CD1c-positive myeloid dendritic cell (primary cell): ENCODE measurements at regions not wholly inside any gene's neighbourhood (a gene's known extent, or its start where the extent isn't known, plus 50 kb on each side); places are given as distances from the start of the nearest gene placed in this dataset.

Experiments
- DNase-seq: peaks from one replicate; pipeline ENCODE4 v3.0.0-alpha.2; 2016; ENCODE audit errors: extremely low spot score

DNA sequence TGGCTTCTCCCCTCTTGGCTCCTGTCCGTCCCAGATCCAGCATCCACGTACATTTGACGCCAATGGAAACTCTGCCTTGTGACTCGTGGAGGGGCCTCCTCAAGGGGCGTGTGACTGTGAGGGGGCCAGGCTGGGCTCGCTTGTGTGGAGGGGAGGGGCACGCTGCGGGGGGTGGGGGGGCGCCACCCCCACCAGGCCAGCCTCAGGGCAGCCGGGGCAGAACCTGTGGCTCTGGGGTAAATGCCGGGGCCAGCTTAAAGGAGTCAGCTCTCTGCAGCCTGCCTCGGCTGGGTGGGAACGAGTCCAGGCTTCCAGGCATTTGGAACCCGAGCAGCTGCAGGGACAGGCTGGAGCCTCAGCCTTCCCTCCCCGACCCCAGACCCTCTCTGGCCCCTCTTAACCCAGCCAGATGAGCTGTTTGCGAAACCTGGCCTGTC lies 94.1 kb downstream of the SIK1 start:
- no peak for DNase-seq

DNA sequence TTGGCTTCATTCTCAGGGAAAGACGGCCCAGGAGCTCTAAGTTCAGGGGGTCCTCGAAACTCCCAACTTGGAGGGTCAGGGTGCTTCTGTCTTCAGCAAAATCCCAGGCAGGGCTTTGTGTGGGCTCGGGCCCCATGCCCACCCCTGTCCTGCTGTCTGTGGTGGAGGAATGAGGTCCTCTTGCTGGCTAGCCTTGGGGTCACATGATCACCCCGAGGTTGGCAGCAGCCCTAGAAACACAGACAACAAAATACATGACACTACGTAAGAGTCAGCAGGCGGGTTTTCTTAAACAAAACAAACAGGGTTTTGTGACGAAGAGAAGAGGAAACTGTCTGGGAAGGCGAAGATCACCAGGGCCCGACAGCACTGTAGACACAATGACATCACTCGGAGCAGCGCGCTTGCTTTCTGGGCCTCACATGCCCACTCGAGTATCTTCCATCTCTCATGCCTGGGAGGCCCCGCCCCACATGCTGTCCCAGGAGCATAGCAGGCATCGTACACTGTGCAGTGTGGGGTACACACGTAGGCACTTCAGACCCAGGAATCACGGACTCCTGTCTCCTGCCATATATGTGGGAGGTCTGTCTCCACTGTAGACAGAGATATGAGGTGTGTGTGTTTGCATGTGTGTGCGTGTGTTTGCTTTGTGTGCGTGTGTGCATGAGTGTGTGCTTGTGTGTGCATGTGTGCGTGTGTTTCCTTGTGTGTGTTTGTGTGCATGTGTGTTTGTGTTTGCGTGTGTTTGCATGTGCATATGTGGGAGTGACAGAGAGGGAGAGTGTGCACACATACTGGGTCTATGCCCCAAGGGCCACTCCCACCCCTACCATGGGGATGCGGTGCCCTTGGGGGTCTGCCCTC lies 94.7 kb downstream of the SIK1 start:
- DNase-seq = peak; percentile 89

DNA sequence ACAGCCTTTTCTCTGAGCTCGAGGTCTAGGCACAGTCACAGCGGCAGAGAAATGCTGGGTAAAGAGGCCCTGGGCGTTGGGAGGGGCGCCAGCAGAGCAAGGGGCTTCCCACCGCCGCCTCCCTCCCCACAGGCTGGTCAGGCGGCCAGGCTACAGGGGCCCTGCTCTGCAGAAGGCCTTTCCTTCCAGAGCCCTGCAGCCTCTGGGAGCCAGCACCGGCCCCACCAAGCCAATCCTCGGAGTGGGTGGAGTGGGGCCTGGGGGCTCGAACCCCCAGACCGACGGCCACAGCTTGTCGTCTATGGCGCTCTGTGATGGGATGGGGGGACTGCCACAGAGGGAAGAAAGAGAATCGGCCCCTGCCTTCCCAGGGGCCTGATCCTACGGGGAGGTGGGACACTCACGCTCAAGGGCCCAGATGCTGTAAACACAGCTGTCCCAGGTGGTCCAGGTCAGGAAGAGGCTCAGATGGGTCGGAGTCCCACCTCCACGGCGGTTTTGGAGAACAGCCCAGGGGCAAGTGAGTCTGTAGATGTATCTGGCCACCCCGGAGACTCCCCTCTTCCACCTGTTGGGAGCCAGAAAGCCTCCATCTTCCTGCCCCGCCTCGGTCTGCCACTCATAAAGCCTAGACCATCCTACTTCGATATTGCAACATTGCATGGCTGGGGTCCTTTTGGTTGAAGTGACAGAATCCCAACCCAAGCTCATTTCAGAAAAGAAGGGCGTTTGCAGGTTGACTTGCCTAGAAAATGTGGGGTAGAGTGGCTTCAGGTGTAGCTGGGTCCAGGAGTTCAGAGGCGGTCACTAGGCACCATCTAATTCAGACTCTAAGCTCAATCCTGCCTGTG lies 95.6 kb downstream of the SIK1 start:
- DNase-seq = no peak

DNA sequence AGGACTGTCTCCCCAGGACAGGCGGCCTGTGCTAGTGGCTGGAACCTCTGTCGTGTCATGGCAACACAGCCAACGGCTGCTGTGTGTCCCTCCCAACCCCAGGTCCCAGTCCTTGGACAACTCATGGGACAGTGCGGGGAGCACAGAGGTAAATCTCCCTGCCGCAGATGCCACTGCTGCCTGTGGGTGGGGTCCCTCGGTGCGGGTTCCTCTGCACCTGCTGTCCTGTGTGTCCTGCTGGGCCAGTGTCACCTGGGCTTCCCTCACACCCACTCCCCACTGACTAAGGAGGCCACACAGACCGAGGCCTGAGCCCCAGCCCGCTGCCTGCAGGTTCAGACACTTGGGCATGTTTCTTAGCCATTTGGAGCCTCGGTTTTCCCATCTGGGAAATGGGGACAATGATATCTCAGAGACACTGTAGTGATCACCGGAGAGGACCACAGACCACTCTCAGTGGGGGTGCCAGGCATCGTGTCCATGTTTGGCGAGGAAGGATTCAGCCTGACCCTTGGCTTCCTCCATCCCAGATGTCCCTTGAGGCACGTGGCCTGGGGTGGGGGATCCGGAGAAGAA lies 96.5 kb downstream of the SIK1 start:
- no peak for DNase-seq

DNA sequence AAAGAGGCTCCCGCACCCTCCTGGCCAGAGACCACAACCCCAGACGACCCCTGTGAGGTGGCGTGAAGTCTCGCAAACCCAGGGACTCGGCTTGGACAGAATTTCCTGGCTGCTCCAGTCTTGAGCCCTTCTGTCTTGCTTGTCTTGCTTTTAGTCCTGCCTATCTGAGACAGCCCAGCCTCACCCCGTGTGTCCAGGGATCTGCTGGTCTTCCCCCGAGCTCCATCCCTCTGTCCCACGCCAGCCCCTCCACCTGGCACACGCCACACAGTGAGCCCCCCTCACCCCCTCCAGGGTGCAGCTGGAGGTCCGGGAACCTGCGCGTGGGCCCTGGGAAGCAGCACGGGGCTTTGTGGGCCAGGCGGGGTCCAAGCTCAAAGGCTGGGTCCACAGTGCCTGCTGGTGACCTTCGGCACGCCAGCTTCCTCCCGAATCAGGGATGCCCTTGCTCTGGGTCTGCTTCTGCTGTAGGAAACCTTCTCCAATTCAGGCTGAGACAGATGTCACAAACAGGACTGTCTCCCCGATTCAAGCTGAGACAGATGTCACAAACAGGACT lies 97.1 kb downstream of the SIK1 start:
- DNase-seq = no peak

DNA sequence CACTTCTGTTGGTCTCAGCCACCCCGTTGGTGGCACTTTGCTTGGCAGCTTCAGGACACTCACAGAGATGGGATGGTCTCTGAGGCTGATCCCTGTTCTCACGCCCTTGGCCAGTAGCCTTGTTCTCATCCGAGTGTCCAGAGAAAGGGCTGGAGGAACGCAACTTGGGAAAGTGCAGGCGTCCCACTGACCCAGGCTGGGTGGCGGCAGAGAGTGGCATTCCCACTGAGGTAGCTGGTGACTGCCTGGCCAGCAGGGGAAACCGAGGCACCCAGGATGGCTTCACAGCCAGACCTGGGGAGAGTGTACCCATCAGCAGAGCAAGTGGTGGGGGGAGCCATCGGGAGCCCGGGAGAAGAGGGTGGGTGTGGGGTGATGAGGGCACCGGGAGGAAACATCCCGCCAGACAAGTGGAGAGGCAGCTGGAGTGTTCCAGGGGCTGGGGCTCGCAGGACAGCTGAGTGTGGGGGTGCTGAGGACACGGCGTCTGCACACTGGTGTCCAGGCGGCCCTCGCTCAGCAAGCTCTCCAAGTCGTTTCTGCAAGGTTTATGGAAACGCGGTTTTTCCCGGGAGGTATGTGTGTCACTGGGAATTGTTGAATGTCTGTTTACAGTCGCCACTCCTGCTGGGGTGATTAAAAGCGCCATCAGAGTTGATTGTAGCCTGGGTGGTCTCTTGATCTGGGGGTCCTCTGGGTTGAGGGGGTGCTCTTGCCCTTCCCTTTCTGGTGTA lies 97.8 kb downstream of the SIK1 start:
- DNase-seq = no peak

DNA sequence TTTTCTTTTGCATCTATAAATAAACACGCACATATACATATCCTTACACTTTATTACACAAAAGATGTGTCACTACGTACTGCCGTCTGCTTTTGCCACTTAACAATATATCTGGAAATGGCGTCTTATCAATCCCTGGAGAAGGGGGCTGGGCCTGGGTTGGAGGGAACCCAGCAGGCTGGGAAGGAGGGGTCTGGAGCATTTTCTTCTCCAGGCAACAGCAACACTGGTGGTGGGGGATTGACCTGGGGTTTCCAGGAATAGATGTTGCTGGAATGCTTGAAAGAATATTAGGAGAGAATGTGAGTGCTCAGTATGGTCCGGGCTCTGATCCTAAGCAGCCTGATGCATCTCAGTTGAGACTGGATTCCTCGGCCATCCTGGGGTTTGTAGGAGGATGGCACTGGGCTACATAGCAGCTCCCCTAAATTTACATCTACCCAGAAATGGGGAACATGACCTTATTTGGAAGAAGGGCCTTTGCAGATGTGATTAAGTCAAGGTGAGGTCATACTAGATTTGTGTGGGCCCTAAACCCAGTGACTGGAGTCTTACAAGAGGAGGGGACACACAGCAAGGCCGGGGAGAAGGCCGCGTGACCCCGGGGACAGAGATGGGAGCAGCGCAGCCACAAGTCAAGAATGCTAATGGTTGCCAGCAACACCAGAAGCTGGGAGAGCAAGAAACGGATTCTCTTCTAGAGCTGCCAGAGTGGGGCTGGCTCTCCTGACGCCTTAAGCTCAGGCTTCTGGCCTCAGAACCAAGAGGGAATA lies 98.6 kb downstream of the SIK1 start:
- no peak for DNase-seq

DNA sequence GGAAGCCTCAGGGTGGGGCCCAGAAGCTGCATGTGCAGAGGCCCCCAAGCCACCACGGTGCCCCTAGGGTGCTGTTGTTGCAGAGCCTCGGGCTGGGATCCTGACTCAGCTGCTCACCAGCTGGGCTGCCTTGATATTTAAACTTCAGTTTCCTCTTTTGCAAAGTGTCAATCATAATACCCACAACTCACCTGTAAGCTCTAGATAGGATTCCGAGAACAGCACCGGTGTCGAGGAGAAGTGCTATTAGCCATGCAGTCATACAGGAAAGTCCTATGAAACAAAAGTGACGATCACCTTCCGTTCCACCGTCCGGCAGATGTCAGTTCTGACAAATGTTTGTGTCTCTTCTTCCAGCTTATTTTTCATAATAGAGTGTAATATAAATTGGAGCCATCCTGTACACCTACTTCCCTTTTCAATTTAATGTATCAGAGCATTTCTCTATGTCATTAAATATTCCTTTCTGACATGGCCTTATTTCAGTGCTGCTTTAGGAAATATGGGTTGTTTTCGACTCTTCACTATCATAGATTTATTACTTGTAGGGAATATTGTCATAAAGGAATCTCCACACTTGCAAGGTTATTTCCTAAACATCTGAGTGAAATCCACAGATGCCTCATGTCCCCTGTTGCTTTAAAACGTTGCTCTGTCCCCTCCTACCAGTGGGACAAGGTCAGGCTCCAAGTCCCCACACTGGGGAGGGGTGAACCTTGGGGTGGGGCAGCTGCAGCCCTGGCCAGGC lies 100.8 kb downstream of the SIK1 start:
- DNase-seq = no peak

DNA sequence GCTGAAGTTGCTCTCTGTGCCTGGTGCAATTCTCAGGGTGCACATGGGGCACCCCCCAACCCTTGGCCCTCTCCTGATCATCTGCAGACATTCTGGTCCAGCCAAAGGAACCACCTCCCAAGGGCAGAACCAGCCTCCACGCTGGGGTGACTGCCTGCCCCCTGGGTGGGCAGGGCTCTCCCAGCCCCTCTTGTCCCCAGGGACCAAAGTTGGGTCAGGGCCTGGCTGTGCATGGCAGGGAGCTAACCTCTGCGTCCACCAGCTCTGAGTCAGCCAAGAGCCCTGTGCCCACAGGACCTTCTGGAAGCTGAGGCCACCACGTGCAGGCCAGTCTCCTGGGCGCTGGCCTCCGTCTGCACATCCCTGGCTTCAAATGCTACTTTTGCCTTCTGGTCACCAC lies 101.9 kb downstream of the SIK1 start:
- no peak for DNase-seq

DNA sequence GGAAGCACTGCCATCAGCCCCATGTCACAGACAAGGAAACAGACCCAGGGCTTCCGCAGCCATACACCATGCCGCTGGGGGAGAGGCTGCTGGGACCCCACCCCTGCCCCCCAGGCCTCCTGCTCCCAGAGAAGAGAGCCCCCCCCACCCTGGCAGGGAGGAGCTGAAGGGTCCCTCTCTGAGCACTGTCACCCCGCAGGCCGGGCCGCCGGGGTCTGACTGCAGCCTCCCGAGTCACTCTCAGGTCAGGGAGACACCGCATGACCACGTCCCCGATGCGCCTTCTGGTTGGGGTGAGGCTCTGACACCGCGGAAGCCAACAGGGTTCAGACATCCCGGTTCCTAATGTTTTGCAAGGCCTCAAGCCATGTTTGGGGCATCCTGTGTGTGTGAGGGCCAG lies 102.3 kb downstream of the SIK1 start:
- no peak for DNase-seq

DNA sequence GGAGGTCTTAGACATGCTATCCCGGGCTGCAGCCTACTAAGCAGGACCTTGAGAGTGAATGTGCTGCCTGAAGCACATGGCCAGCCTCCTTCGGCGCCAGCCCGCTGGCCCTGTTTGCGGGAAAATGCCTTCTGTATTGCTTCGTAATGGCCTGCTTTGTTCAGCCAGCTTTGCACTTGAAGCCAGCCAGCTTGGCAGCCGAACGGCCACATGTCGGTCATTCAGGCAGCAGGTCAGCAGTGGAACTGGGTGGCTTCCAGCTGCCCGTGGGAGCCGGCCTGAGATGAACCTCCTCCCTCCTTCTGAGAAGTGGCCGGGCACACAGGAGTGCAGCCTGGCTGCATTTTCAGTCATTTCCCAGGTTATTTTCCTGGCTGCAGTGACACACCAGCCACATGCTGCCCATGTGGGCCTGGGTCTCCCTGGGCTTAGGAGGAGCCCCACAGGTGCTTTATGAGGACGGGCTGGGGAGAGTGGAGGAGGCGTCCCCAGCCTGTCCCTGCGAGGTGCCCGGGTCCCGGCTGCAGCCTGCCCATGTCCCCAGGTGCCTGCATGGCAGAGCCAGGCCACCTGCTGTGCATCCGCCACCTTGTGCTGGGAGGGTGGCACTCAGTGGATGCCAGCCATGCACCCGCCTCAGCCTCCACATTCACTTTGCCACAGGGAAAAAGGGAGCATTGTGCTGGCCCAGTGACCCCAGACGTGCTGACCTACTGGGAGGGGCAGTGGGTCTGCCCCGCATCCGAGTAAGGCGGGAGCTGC lies 103.5 kb downstream of the SIK1 start:
- no peak for DNase-seq

DNA sequence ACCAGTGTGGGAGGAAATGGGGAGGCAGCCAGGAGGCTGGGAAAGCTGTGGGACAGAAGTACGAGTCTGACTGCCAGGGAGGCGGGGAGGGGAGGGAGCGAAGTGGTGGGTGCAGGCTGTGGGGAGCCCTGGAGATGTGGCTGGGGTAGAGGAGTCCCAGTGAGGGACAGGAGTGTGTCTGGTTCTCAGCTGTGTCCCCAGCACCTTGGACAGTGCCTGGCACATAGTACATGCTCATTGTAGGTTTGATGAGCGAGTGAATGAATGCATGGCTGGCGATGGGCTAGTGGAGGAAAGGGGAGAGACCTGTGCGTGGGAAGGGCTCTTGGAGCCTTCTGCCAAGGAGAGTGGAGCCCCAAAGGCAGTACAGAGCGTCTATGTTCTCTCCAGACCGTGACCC lies 104.1 kb downstream of the SIK1 start:
- DNase-seq = no peak

DNA sequence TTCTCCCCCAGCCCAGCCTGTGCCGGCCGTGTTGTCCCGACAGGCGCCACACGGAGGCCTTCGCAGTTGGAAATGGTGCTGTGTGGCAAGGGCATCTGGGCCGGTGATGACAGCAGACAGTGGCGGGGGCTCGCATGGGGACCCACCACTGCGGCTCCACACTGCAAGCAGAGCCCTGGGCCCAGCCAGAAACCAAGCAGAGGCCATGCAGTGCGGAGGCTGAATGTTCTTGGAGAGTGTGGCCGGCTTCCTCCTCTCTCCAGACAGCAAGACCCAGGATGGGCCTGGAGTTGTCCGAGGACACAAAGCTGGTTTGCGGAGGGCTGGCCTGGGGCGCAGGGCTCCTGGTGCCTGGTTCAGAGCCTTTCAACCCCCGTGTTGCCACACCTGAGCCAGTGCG lies 104.6 kb downstream of the SIK1 start:
- no peak for DNase-seq

DNA sequence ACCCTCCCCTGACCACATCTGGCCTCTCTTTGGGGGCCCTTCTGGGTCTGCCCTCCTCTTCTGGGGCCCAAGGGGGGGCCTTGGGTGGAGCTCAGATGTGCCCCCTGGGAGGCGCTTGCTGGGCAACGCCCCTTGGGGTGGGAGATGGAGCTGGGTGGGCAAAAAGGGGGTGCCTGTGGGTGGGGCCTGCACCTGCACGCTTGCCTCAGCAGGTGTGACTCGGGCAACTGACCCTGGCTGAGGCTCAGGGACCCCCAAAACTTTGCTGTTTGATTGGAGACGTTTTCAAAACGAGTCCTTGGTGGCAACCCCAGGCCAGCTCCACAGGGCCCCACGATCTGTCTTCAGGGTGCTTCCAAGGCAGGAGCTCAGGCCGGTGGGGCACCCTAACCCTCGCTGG lies 105.3 kb downstream of the SIK1 start:
- no peak for DNase-seq

DNA sequence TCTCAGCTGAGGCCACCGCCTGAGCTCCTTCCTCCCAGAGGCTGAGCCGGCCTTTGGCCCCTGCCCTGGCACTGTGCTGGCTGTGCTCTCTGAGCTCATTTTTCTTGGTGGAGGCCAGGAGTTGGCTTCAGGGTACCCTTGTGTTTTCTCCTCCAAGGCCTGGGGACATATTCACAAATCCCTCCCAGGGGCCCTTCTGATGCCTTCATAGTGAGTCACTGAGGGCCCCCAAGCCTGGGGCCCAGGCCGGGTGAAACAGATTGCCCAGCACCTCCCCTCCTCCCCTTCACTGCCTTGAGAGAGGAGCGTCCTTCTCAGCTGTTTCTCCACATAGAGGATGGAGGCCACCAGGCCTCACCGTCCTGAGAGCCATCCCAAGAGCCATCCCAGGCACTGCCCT lies 105.8 kb downstream of the SIK1 start:
- no peak for DNase-seq

DNA sequence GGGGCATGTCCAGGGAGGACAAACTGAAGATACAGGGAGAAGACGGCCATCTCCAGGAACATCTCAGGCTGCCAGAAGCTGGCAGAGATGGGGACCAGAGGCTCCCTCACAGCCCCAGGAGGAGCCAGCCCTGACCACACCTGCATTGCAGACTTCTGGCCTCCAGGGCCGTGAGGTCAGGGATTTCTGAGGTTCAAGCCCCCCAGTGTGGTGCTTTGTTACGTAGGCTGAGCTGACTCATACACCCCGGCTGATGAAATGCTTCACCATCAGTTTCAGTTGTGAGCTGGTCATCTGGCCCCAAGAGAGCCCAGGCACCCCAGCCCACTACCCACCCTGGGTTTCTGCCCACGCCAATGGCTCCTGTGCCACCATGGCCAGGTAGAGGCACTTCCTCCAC lies 106.4 kb downstream of the SIK1 start:
- no peak for DNase-seq

DNA sequence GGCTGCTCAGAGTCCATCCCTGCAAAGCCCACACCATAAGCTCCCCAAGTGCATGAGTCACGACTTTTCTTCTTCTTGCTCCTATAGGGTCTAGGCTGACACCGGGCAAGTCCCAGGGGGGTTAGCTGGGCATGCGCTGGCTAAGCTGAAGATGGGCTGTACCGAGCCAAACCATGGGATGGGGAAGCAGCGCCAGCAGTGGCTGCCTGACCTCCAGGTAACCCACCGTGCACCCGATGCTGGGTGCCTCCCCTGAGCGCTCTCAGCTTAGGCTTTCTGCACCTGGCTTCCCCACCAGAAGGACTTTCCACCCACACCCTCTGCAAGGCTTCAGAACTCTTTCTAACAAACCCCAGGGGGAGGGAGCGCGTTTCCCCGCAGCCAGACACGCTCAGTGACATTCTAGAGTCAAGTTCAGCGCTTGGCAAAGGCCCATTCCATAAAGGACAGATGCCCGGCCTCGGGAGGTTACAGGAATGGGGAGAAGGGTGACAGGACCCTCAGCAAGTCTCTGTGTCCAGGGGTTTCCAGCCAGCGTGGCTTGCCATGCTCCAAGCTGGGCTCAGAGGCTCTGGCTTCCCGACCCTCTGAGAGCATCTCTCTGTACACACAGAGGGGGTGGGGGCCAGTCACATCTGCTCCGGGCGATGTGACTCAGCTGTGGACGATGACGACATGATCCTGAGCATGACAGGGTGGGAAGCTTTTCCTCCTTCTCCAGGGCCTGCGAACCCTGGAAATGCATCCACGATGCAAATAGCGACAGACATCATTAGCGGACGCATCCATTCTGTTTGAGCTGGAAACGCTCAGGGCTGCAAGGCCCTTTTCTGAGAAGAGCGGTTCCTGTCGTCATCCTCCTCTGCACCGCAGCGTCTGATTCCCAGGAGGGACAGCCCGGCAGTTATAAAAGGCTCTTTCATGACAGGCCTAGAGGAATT lies 107.8 kb downstream of the SIK1 start:
- DNase-seq = no peak

DNA sequence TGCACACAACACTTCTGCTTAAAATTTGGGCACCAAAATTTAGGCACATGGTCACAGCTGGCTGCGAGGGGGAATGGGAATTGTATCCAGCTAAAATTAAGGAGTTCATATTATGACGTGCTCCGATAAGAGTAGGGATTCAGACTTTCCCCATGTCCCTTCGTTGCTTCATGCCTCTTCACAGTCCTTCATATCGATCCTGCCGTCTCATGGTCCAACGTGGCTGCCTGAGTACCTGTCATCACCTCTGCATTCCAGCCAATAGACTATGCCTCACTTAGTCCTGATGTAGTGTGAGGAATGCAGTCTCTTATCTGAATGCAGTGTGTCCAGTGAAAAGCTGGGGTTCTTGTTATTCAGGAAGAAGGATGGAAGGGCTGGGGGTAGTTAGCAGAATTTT lies 108.6 kb downstream of the SIK1 start:
- DNase-seq = no peak
